OCI-LY1 (cell line): ENCODE measurements at regions not wholly inside any gene's neighbourhood (a gene's known extent, or its start where the extent isn't known, plus 50 kb on each side); places are given as distances from the start of the nearest gene placed in this dataset.

ENCODE experiments used
- CTCF ChIP-seq: fragments of 200-600 bp; sonication (generic), shearing (Covaris generic); IDR thresholded peaks from 2 replicates; pipeline ENCODE4 v1.5.1; 2017; ENCODE audit warnings: mild to moderate bottlenecking, antibody characterized with exemption, low read length, moderate library complexity, mixed read lengths
- EZH2 ChIP-seq: fragments of 200-600 bp; sonication (generic), shearing (Covaris generic); IDR thresholded peaks from 2 replicates; pipeline ENCODE4 v1.8.0; 2017; ENCODE audit warnings: borderline replicate concordance, mixed run types, mild to moderate bottlenecking, antibody characterized with exemption, low read length, moderate library complexity, mixed read lengths

- TF ChIP-seq CTCF (no peak), EZH2 (no peak)
These were observed 176.0 kb upstream of the SLC24A5 start for GRCh38 chr15:47944637-47945288.
